MM.1S (cell line): ENCODE measurements at regions not wholly inside any gene's neighbourhood (a gene's known extent, or its start where the extent isn't known, plus 50 kb on each side); places are given as distances from the start of the nearest gene placed in this dataset.
"Not testable (repeated sequence)": the region's sequence is repeated elsewhere in the genome, so short reads cannot be mapped to it uniquely, and the experiment has no call there.

Source experiments
- DNase-seq: peaks from one replicate; pipeline ENCODE4 v3.0.0-alpha.2; 2015
- H2AFZ ChIP-seq: fragments of 300-600 bp; sonication (generic); 2 replicates; pipeline ENCODE4 v1.6.0; 2016; ENCODE audit warnings: antibody characterized with exemption, low read length
- H3F3A ChIP-seq: fragments of 300-600 bp; sonication (generic); 2 replicates; pipeline ENCODE4 v1.6.1; 2016; ENCODE audit warnings: mild to moderate bottlenecking, antibody characterized with exemption, low read length, moderate library complexity, mixed read lengths; ENCODE audit not compliant: insufficient read depth
- H3K27ac ChIP-seq: fragments of 300-600 bp; sonication (generic); 2 replicates; pipeline ENCODE4 v1.5.1; 2016; ENCODE audit warnings: mild to moderate bottlenecking, low read length
- H3K27me3 ChIP-seq: fragments of 300-600 bp; sonication (generic); replicated peaks from 2 replicates; pipeline ENCODE4 v1.6.0; 2016; ENCODE audit warnings: low read length; ENCODE audit not compliant: insufficient read depth
- H3K36me3 ChIP-seq: fragments of 300-600 bp; sonication (generic); replicated peaks from 2 replicates; pipeline ENCODE4 v1.6.1; 2016; ENCODE audit warnings: mild to moderate bottlenecking, low read length, mixed read lengths; ENCODE audit not compliant: insufficient read depth
- H3K4me1 ChIP-seq: fragments of 300-600 bp; sonication (generic); 2 replicates; pipeline ENCODE4 v1.6.1; 2016; ENCODE audit warnings: low read length, mixed read lengths
- H3K4me2 ChIP-seq: fragments of 300-600 bp; sonication (generic); 2 replicates; pipeline ENCODE4 v1.6.0; 2016; ENCODE audit warnings: low read depth, low read length
- H3K4me3 ChIP-seq: fragments of 300-600 bp; sonication (generic); 2 replicates; pipeline ENCODE4 v1.5.1; 2016; ENCODE audit warnings: low read length, mixed read lengths
- H3K79me2 ChIP-seq: fragments of 300-600 bp; sonication (generic); 2 replicates; pipeline ENCODE4 v1.6.1; 2016; ENCODE audit warnings: mixed run types, low read length, mixed read lengths
- H3K9ac ChIP-seq: fragments of 300-600 bp; sonication (generic); 2 replicates; pipeline ENCODE4 v1.6.1; 2016; ENCODE audit warnings: low read length, mixed read lengths
- H3K9me2 ChIP-seq: fragments of 300-600 bp; sonication (generic); replicated peaks from 2 replicates; pipeline ENCODE4 v1.6.1; 2016; ENCODE audit warnings: mild to moderate bottlenecking, low read length, mixed read lengths; ENCODE audit not compliant: insufficient read depth
- H3K9me3 ChIP-seq: fragments of 300-600 bp; sonication (generic); replicated peaks from 2 replicates; pipeline ENCODE4 v1.6.1; 2016; ENCODE audit warnings: mild to moderate bottlenecking, low read length, mixed read lengths; ENCODE audit not compliant: insufficient read depth
- H4K20me1 ChIP-seq: fragments of 300-600 bp; sonication (generic); 2 replicates; pipeline ENCODE4 v1.6.1; 2016; ENCODE audit warnings: mild to moderate bottlenecking, low read length, moderate library complexity, mixed read lengths; ENCODE audit not compliant: insufficient read depth
- EZH2 ChIP-seq: fragments of 300-600 bp; sonication (generic); optimal IDR thresholded peaks from 2 replicates; pipeline ENCODE3; 2017; ENCODE audit warnings: low read depth, mild to moderate bottlenecking, antibody characterized with exemption, low read length, mixed read lengths
- EZH2phosphoT487 ChIP-seq: fragments of 300-600 bp; sonication (generic); IDR thresholded peaks from 2 replicates; pipeline ENCODE4 v1.6.1; 2018; ENCODE audit warnings: antibody characterized with exemption, low read length
- TF ChIP-seq, protein P1 (sequence below): fragments of 300-600 bp; sonication (generic); IDR thresholded peaks from 2 replicates; pipeline ENCODE4 v1.5.1; 2016; ENCODE audit warnings: antibody characterized with exemption, low read length, mixed read lengths

DNA sequence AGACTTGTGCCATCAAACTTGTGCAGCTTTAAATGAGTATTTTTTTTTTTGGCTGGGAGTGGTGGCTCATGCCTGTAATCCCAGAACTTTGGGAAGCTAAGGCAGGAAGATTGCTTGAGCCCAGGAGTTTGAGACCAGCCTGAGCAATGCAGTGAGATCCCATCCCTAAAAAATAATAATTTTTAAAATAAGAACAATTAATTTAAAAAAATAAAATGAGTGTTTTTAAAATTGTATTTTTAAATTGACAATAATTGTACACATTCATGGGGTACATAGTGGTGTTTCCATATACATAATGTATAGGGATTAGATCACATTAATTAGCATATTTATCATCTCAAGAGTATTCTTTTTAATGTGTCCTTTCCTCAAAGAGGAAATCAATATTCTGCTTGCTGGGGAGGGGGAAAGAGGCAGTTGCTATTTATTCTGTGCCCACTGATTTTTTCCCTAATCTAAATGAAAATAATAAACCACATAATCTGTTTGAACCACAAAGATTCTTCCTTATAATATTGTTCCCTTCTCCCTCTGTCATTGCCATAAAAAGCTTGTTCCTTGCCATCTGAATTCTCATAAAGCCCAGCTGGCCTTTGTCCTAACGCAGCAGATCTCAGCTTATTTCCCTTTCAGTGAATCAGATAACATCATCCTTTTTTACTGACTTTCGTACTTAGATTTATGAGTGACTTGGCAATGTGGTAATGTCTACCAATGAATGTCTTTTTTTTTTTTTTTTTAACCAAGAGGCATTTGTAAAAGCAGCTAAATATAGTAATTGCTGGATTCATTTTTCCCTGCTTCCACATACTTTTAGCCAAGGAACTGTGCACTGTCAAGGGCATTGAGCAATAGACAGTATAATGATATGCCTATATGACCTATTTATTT is 81.8 kb upstream of the RUBCNL start:
- H4K20me1 ChIP-seq: no peaks in the 10 kb centered on the region
- H3K9me3 ChIP-seq: no peaks in the 10 kb centered on the region
- H3K27me3 ChIP-seq: no peaks in the 10 kb centered on the region
- no peaks in the 10 kb centered on the region for H3K4me1 ChIP-seq
- H3F3A ChIP-seq: no peaks in the 10 kb centered on the region
- no peaks in the 10 kb centered on the region for H3K9me2 ChIP-seq
- H3K4me3 ChIP-seq: no peak overlapping the region
- DNase-seq: no peak
- H3K79me2 ChIP-seq: no peaks in the 10 kb centered on the region
- H3K36me3 ChIP-seq: no peaks in the 10 kb centered on the region
- no peak for TF ChIP-seq EZH2
- TF ChIP-seq EZH2phosphoT487: no peak
- TF ChIP-seq, protein P1, sequence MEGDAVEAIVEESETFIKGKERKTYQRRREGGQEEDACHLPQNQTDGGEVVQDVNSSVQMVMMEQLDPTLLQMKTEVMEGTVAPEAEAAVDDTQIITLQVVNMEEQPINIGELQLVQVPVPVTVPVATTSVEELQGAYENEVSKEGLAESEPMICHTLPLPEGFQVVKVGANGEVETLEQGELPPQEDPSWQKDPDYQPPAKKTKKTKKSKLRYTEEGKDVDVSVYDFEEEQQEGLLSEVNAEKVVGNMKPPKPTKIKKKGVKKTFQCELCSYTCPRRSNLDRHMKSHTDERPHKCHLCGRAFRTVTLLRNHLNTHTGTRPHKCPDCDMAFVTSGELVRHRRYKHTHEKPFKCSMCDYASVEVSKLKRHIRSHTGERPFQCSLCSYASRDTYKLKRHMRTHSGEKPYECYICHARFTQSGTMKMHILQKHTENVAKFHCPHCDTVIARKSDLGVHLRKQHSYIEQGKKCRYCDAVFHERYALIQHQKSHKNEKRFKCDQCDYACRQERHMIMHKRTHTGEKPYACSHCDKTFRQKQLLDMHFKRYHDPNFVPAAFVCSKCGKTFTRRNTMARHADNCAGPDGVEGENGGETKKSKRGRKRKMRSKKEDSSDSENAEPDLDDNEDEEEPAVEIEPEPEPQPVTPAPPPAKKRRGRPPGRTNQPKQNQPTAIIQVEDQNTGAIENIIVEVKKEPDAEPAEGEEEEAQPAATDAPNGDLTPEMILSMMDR: no peak
- no peak overlapping the region for H2AFZ ChIP-seq
- H3K4me2 ChIP-seq: no peak overlapping the region
- H3K9ac ChIP-seq: no peak overlapping the region
- no peak overlapping the region for H3K27ac ChIP-seq

DNA sequence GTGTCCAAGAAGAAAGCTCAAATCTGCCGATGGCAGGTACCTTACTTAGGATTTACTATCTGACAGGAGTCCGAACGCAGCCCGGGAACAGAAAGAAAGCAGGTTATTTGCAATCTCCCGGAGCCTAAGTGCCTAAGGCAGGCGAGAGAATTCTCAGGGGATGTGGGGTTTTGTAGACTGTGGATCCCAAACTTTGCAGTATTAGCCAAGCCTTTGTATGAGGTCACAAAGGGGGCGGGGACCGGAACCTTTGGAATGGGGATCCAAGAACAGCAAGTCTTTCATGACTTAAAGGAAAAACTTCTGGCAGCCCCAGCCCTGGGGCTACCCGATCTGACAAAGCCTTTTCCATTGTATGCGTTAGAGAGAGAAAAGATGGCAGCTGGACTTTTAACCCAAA is 80.6 kb upstream of the RUBCNL start:
- not testable (repeated sequence) for H3K36me3 ChIP-seq, DNase-seq, H4K20me1 ChIP-seq, H3K79me2 ChIP-seq, H3K4me2 ChIP-seq, H3F3A ChIP-seq, H3K4me1 ChIP-seq, H3K9me2 ChIP-seq, H3K9me3 ChIP-seq, H2AFZ ChIP-seq, H3K9ac ChIP-seq, H3K27me3 ChIP-seq, H3K27ac ChIP-seq, H3K4me3 ChIP-seq

DNA sequence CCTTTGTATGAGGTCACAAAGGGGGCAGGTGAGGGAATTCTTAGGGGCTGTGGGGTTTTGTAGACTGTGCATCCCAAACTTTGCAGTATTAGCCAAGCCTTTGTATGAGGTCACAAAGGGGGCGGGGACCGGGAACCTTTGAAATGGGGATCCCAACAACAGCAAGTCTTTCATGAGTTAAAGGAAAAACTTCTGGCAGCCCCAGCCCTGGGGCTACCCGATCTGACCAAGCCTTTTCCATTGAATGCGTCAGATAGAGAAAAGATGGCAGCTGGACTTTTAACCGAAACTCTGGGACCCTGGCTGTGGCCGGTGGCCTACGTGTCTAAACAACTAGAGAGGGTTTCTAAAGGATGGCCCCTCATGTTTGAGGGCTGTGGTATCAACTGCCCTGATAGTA is 79.0 kb upstream of the RUBCNL start:
- H3F3A ChIP-seq, H3K79me2 ChIP-seq, DNase-seq: not testable (repeated sequence)

DNA sequence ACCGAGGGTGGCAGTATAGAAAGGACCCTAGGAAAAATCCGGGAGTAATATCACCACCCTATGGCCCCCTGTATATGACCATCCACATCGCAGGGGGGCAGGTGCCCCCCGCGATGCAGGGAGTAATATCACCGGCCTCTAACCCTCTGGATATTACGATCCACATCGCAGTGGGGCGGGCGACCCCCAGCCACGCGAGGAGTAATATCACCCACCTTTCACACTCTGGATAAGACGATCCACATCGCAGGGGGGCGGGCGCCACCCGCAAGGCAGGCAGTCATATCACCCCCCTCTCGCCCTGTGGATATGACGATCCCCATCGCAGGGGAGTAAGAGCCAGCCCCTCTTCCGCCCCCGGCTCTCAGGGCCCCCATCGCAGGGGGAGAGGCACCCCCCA is 76.7 kb upstream of the RUBCNL start:
- no peak for DNase-seq
- Histone ChIP-seq H3K27me3 (no peaks in the 10 kb centered on the region), H4K20me1 (no peaks in the 10 kb centered on the region), H3K9me2 (no peaks in the 10 kb centered on the region), H3K36me3 (no peaks in the 10 kb centered on the region), H3K27ac (no peak overlapping the region), H3K4me1 (no peaks in the 10 kb centered on the region), H3K4me3 (no peak overlapping the region), H3K79me2 (no peaks in the 10 kb centered on the region), H3F3A (no peaks in the 10 kb centered on the region), H3K9me3 (no peaks in the 10 kb centered on the region), H2AFZ (no peak overlapping the region), H3K9ac (no peak overlapping the region), H3K4me2 (no peak overlapping the region)
- TF ChIP-seq, protein P1: no peak

More for the DNA sequence above, 79.0 kb upstream of the RUBCNL start:
- H3K9me2 ChIP-seq, H2AFZ ChIP-seq, H3K4me3 ChIP-seq, H3K9me3 ChIP-seq, H3K36me3 ChIP-seq, H3K27me3 ChIP-seq, H3K4me2 ChIP-seq, H3K9ac ChIP-seq, H3K27ac ChIP-seq, H3K4me1 ChIP-seq, H4K20me1 ChIP-seq: not testable (repeated sequence)

DNA sequence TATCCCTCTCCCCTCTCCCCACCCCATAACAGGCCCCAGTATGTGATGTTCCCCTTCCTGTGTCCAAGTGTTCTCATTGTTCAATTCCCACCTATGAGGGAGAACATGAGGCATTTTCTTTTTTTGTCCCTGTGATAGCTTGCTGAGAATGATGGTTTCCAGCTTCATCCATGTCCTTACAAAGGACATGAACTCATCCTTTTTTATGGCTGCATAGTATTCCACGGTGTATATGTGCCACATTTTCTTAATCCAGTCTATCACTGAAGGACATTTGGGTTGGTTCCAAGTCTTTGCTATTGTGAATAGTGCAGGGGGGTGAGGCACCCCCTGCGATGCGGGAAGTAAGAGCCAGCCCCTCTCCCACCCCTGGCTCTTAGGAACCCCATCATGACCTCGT is 73.2 kb upstream of the RUBCNL start:
- not testable (repeated sequence) for H2AFZ ChIP-seq, H3K4me1 ChIP-seq, H3F3A ChIP-seq, H3K36me3 ChIP-seq, DNase-seq, H3K4me2 ChIP-seq, H3K27ac ChIP-seq, H4K20me1 ChIP-seq, H3K27me3 ChIP-seq, H3K9ac ChIP-seq, H3K79me2 ChIP-seq, H3K9me2 ChIP-seq, H3K4me3 ChIP-seq, H3K9me3 ChIP-seq

DNA sequence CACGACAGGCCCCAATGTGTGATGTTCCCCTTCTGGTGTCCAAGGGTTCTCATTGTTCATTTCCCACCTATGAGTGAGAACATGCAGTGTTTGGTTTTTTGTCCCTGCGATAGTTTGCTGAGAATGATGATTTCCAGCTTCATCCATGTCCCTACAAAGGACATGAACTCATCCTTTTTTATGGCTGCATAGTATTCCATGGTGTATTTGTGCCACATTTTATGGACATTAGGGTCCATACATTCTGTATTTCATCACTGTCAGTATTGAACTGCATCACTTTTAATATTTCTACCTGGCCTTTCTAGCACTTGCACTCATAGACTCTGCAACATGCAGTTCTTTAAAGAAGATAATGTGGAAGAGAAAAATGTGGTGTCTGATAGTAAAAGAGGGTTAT is 70.2 kb upstream of the RUBCNL start:
- not testable (repeated sequence) for DNase-seq, H3K4me2 ChIP-seq, H3K9me2 ChIP-seq, H3K36me3 ChIP-seq, H3F3A ChIP-seq, H3K79me2 ChIP-seq, H2AFZ ChIP-seq, H3K4me1 ChIP-seq, H3K27ac ChIP-seq, H4K20me1 ChIP-seq, H3K9me3 ChIP-seq, H3K4me3 ChIP-seq, H3K9ac ChIP-seq, H3K27me3 ChIP-seq
